Mucosa of stomach (tissue), 1 donor: ENCODE measurements at regions not wholly inside any gene's neighbourhood (a gene's known extent, or its start where the extent isn't known, plus 50 kb on each side); places are given as distances from the start of the nearest gene placed in this dataset.

Source experiments
- H3K27me3 ChIP-seq: one replicate; pipeline ENCODE4 v1.7.0; 2013; ENCODE audit warnings: mild to moderate bottlenecking, low read length; ENCODE audit not compliant: control insufficient read depth, insufficient read depth
- H3K36me3 ChIP-seq: one replicate; pipeline ENCODE4 v1.7.0; 2013; ENCODE audit warnings: low read length; ENCODE audit not compliant: control insufficient read depth, insufficient read depth
- H3K4me1 ChIP-seq: one replicate; pipeline ENCODE4 v1.7.0; 2013; ENCODE audit warnings: mild to moderate bottlenecking, low read length; ENCODE audit not compliant: control insufficient read depth, insufficient read depth
- H3K4me3 ChIP-seq: one replicate; pipeline ENCODE4 v1.7.0; 2013; ENCODE audit warnings: low read length
- H3K9ac ChIP-seq: one replicate; pipeline ENCODE4 v1.7.0; 2013; ENCODE audit warnings: mild to moderate bottlenecking, low read length, moderate library complexity
- H3K9me3 ChIP-seq: one replicate; pipeline ENCODE4 v1.7.0; 2013; ENCODE audit warnings: mild to moderate bottlenecking, low read length, moderate library complexity; ENCODE audit not compliant: control insufficient read depth
- donor health status: Pancreatic carcinoma.

DNA sequence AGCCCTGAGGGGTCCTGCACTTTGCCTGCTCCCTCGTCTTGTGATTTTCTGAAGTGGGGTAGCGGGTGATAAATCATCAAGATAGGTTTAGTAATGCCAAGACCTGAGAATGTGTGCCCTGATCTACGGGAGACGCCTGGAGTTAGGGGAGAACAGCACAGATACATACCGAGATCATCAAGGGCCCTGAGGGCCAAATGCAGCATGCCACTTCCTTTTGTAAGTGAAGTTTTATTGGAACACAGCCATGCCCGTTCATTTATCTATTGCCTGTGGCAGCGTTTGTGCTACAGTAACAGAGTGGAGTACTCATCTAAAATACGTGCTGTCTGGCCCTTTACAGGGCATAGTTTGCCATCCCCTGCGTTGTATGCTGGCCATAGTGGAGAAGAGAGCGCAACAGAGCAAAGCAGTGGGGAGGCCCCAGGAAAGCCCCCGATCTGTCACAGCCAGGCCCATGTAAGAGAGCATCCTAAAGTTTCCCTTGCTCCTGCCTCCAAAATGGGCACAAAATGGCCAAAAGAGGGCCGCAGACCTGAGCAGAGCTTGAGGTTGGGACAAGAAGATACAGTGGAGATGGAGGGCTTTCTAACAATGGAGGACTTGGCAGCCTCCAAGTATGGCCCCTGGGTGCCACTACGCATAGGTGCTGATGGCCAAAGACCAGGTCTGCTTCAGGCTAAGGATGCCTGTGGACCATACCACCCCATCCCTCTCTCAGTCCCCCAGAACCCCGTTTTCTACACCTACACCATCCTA, 167.0 kb downstream of the SMIM20 start:
- Histone ChIP-seq H3K9me3 (no peaks in the 10 kb centered on the region), H3K9ac (no peak overlapping the region), H3K36me3 (no peaks in the 10 kb centered on the region), H3K27me3 (no peaks in the 10 kb centered on the region), H3K4me3 (no peak overlapping the region), H3K4me1 (no peaks in the 10 kb centered on the region)

DNA sequence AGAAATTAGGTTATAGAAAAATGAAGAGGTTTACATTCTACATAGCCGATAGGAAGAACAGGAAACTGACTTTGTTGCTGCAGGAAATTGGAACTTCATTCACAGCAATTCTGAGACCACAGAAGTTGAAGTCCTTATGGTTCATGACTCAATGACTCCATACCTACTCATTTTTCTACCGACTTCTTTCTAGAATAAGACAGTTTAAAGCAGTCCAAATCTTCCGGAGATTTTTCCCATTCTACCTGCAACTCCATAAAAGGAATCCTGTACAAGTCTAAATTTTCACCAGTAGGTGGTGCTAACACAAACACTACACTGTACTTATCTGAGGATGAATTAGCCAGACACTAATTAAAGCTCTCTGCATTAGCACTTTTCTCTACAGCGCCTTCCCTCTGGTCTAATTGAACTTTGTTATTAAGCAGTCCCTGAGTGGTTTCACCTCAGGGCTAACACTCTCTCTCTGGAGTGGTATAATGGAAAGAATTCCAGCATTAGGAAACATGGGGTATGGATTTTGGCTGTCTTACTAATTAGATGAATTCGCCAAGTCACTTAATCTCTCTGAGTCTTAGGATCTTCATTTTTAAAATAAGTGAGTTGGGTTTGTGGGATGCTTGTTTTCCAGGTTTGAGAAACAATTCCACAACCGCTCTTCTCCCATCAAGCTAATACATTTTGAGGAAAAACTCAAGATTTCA, 167.9 kb downstream of the SMIM20 start:
- Histone ChIP-seq H3K27me3 (no peaks in the 10 kb centered on the region), H3K9ac (no peak overlapping the region), H3K36me3 (no peaks in the 10 kb centered on the region), H3K4me1 (no peaks in the 10 kb centered on the region), H3K9me3 (no peaks in the 10 kb centered on the region), H3K4me3 (no peak overlapping the region)

DNA sequence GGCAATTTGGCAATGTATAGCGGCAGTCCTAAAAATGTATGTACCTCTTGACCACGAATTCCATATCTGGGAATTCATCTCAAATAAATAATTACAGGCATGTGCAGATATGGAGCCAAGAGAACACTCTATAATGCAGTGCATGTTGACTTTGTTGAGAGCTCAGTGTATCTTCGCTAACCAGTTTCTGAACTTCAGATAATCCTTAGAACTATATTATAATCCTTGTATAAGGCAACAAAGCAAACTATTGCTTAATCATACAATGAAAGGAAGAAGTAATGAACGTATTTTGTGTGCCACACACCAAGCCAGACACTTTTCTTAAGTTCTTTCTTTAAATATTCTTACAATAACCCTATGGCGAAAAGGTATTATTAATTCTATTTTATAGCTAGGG, 168.5 kb downstream of the SMIM20 start:
- no peaks in the 10 kb centered on the region for H3K27me3 ChIP-seq
- no peaks in the 10 kb centered on the region for H3K4me1 ChIP-seq

DNA sequence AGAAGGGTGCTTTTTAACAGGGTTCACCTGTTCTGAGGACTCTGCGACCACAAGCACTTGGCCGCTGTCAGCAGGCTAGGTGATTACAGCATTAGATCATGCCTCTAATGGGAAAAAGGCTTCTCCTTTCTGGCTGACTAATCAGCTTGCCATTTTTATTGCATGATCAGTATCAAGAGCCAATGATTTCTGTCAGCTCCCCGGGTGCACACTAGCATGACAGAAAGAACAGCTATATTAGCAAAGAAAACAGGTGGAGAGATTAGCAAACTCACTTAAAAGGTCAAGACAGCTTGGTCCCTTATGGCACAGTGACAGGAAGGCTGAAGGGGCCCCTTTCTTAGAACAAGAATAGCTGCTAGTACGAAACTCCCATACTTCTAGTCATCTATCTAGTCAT, 170.0 kb downstream of the SMIM20 start:
- H3K36me3 ChIP-seq = no peaks in the 10 kb centered on the region
- H3K27me3 ChIP-seq = no peaks in the 10 kb centered on the region
- no peak overlapping the region for H3K4me3 ChIP-seq
- peaks cover 7% of the 10 kb centered on the region for H3K4me1 ChIP-seq
- no peak overlapping the region for H3K9ac ChIP-seq
- no peaks in the 10 kb centered on the region for H3K9me3 ChIP-seq

More for the DNA sequence above, 168.5 kb downstream of the SMIM20 start:
- Histone ChIP-seq H3K36me3 (no peaks in the 10 kb centered on the region), H3K4me3 (no peak overlapping the region), H3K9ac (no peak overlapping the region), H3K9me3 (no peaks in the 10 kb centered on the region)

DNA sequence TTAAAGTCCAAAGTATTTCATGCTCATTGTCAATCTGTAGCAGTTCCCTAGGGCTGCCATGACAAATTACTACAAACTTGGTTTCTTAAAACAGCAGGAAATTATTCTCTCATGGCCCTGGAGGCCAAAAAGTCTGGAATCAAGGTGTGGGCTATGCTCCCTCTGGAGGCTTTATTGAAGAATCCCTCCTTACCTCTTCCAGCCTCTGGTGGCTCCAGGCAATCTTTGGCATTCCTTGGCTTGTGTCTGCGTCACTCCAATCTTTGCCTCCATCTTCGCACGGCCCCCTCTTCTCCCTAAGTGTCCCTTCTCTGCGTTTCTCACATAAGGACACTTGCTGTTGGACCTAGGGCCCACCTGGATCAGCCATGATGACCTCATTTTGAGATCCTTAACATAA, 170.4 kb downstream of the SMIM20 start:
- Histone ChIP-seq H3K36me3 (no peaks in the 10 kb centered on the region), H3K9ac (no peak overlapping the region), H3K4me1 (peaks cover 7% of the 10 kb centered on the region), H3K9me3 (no peaks in the 10 kb centered on the region), H3K4me3 (no peak overlapping the region), H3K27me3 (no peaks in the 10 kb centered on the region)

DNA sequence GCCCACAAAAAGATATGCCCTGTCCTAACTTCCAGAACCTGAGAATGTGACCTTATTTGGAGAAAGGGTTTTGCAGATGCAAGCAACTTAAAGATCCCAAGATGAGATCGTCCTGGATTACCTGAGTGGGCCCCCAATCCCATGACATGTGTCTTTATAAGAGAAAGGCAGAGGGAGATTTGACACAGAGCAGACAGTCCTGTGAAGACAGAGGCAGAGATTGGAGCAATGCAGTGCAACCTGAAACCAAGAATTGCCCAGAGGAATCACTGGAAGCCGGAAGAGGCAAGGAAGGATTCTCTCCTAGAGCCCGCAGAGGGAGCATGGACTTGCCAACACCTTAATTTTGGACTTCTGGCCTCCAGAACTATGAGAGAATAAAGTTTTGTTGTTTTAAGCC, 171.5 kb downstream of the SMIM20 start:
- Histone ChIP-seq H3K36me3 (no peaks in the 10 kb centered on the region), H3K27me3 (no peaks in the 10 kb centered on the region), H3K4me3 (no peak overlapping the region), H3K9me3 (no peaks in the 10 kb centered on the region), H3K4me1 (peaks cover 7% of the 10 kb centered on the region), H3K9ac (no peak overlapping the region)

DNA sequence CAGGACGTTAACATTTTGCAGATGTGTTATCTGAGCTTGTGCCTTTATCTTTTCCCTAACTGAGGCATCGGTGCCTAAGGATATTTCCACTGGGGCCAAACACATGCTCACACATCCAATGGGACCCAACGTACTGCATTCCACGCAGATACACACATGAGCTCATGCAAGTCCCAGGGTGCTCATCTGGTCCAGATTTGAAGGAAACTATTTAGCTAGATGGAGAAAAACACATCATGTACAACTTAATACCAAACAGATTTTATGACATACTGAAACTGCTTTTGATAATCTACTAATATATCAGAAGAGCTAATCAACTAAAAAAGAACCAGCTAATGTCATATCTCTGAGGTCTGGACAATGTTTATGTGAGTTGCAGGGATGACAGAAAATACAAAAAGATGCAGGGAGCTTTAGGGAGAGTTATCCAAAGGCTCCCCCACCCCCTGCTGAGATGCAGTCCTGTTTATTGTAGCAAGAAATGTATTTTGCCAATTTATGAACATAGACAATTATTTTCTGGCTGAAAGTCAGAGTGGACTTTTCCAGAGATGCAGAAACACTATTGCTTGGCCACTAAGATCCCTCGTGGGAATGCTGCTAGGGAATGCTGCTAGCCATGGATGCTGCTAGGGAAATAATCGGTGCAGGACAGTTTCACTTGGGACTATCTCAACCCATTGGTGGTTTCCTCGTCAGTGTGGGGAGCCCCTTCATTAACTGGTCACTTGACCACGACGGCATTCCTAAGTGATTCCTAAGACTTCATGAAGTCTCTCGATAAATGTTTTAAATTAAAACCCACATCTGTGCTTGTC, 172.8 kb downstream of the SMIM20 start:
- no peaks in the 10 kb centered on the region for H3K9me3 ChIP-seq
- no peaks in the 10 kb centered on the region for H3K27me3 ChIP-seq
- H3K9ac ChIP-seq = no peak overlapping the region
- H3K36me3 ChIP-seq = no peaks in the 10 kb centered on the region
- H3K4me1 ChIP-seq = peaks cover 7% of the 10 kb centered on the region
- H3K4me3 ChIP-seq = no peak overlapping the region

DNA sequence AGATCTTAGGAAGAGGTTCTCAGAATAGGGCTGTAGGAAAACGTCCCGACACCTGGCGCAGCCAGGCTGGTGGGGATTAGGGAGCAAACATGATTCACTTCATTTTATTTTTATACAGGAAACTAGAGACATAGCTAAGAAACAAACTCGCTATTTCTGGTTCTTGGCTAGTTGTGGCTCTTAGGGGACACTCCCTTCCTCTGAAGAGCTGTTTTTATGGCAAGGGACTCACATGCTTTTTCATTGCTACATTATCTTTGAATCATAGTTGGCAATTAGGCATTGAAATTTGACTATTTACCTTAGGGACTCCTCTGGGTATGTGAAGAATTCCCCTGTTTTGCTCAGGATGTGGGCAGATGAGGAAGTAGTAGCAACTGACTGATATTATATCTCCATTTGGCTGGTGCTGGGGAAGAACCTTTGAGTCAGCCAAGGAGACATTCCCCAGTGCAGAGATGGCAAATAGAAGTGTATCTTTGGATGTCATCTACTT, 174.5 kb downstream of the SMIM20 start:
- Histone ChIP-seq H3K4me1 (peaks cover 7% of the 10 kb centered on the region), H3K9ac (no peak overlapping the region), H3K27me3 (no peaks in the 10 kb centered on the region), H3K9me3 (no peaks in the 10 kb centered on the region), H3K4me3 (no peak overlapping the region), H3K36me3 (no peaks in the 10 kb centered on the region)

DNA sequence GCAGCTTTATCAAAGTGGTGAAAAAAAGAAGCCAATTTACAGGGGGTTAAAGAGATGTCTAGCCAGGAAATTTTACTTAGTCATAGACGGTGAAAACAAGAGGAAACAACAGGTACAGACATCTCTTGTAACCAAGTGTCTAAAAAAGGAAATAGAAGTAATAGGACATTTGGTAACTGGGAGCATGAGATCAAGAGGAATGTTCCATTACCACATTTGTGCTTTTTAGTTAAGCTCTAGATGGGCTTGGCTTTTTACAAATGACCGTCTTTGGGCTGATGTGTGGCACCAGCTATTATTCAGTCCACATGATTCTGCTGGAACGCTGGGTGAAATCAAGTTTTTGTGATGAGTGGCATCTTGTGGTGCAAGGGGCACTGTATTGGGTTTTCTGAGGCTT, 179.5 kb downstream of the SMIM20 start:
- Histone ChIP-seq H3K27me3 (no peaks in the 10 kb centered on the region), H3K4me1 (peaks cover 3% of the 10 kb centered on the region), H3K4me3 (no peak overlapping the region), H3K36me3 (no peaks in the 10 kb centered on the region), H3K9me3 (no peaks in the 10 kb centered on the region), H3K9ac (no peak overlapping the region)

DNA sequence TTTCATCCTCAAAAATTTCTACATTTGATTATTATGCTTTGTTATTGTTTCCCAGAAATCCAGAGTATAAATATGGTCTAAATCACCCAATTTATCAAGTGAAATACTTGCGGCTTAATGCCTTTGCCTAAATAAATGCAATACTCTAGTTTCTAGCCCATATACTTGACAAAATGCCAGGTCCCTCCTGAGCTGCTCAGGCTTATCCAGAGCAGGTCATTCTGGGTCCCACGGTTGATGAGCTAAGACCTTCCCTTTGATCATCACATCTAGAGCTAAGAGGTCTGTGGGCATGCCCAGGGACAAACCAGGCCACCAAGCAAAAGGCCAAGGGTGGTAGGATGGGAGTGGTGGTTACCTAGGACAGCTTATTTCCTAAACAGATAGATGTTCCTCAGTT, 180.1 kb downstream of the SMIM20 start:
- Histone ChIP-seq H3K4me3 (no peak overlapping the region), H3K9ac (no peak overlapping the region), H3K36me3 (no peaks in the 10 kb centered on the region), H3K4me1 (no peaks in the 10 kb centered on the region), H3K9me3 (no peaks in the 10 kb centered on the region), H3K27me3 (no peaks in the 10 kb centered on the region)

DNA sequence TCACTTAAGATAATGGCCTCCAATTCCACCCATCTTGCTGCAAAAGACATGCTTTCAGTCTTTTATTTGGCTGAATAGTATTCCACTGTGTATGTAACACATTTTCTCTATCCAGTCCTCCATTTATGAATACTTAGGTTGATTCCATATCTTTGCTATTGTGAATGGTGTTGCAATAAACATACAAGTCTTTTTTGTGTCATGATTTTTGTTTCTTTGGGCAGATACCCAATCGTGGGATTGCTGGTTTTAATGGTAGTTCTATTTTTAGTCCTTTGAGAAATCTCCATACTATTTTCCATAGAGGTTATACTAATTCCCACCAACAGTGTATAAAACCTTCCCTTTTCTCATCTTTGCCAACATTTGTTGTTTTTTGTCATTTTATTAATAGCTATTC, 180.9 kb downstream of the SMIM20 start:
- H3K4me3 ChIP-seq = no peak overlapping the region
- H3K36me3 ChIP-seq = no peaks in the 10 kb centered on the region
- no peak overlapping the region for H3K9ac ChIP-seq
- H3K27me3 ChIP-seq = no peaks in the 10 kb centered on the region
- H3K4me1 ChIP-seq = no peaks in the 10 kb centered on the region
- H3K9me3 ChIP-seq = no peaks in the 10 kb centered on the region

DNA sequence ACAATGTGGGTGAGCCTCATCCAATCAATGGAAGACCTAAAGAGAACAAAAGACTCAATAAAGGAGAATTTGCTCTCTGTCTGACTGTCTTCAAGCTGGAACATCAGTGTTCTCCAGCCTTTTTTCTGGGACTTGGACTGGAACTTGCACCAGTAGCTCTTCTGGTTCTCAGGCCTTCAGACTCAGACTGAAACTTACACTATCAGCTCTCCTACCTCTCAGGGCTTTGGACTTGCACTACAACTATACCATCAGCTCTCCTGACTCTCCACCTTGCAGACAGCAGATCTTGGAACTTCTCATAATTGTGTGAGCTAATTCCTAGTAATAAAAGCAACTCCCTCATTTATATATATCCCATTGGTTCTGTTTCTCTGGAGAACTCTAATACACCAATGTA, 185.9 kb downstream of the SMIM20 start:
- H3K36me3 ChIP-seq = no peaks in the 10 kb centered on the region
- no peak overlapping the region for H3K9ac ChIP-seq
- no peaks in the 10 kb centered on the region for H3K9me3 ChIP-seq
- H3K27me3 ChIP-seq = no peaks in the 10 kb centered on the region
- no peak overlapping the region for H3K4me3 ChIP-seq
- no peaks in the 10 kb centered on the region for H3K4me1 ChIP-seq
